HG03280 (cell line): ENCODE measurements at regions not wholly inside any gene's neighbourhood (a gene's known extent, or its start where the extent isn't known, plus 50 kb on each side); places are given as distances from the start of the nearest gene placed in this dataset.

Experiments
- ATAC-seq: cut with Tn5 transposase; IDR thresholded peaks from one replicate; pipeline ENCODE4 v1.9.1; 2021; ENCODE audit warnings: mild to moderate bottlenecking, moderate library complexity; ENCODE audit not compliant: unreplicated experiment

DNA sequence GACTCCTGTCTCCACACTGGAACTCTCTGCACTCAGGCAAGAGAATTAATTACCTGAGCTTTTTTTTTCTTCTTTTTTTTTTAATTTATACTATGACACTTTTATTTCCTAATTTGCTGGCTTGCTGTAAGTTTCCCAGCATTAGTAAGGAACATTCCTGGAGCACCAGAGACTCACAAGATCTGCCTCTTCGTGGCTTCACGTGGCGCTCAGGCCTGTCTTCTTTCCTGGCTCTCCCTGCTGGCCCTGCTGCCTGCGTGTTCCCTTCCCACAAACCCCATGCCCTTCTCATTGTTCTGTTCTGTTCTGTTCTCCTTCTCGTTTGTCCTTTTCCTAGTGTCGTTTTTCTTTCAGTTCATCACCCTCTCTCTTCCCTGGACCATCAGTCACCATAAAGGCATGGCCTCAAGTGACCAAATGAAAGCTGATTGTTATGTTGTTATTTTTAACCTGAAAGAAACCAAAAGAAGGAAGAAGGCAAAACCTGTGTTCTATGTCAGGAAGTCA, 591.6 kb upstream of the PFKP start:
- ATAC-seq, result no peak

DNA sequence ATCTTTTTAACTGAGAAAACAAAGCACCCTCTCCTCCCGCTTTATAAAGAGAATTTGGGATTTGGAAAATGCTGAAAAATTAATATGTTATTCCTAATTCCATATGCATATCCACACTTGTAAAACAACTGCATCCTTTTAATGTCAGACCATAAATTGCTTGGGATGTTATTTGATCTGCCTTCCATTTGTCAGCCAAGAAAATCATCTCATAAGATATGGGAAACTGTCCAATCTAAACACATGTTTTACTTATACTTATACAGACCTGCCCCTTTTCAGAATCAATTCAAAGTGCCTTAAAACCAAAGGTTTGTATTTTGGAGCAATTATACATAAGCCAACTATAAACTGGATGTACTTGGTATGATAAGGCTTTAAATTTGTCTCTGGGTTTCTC, 595.5 kb upstream of the PFKP start:
- no peak for ATAC-seq

DNA sequence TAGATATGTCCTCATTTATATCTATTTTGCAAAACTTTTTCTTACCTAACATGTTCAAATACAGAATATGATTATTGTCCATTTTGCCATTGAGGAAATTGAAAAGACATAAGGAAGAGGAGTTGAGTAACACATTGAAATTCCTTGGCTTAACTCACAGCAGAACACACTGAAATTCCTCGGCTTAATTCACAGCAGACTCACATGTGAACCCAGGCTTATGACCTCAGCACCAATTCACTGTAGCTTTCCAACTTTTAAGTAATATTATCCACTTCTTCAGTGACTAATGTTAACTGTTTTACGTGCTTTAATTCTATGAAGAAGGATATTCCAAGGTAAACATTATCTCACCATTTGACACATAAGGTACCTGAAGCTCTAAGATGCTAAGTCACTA, 597.5 kb upstream of the PFKP start:
- no peak for ATAC-seq

DNA sequence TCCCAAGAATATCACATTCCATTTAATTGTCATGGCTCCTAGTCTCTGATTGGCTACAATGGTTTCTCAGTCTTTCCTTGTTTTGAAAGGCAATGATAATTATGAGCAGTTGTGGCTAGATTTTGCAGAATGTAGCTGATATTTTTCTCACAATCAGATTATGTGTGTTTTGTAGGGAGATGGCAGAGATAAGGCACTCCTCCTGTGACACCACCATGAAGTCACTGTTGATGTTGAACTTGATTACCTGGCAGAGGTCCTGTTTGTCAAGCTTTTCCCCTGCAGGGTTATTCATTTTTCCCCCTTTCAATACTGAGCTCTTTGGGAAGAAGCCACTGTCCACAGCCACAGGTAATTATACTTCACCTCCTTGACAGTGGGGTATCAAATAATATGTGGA, 602.9 kb upstream of the PFKP start:
- no peak for ATAC-seq

DNA sequence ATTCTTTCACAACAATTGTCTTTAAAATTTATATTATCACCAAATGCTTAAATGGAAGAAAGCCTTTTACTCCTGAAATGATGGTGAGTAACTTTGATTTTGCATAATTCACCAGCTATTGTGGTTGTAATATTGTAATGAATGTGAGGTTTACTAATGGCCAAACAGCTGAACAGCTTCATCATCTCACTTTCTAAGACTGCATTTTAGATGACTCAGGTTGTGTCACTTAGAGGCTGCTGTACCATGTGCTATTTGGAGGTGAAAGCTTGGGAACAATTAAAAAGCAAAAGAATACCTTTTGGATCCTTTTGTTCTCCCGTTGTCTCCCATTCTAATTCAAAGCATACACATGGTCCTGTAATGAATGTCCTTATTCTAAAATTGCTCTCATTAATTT, 604.0 kb upstream of the PFKP start:
- no peak for ATAC-seq

DNA sequence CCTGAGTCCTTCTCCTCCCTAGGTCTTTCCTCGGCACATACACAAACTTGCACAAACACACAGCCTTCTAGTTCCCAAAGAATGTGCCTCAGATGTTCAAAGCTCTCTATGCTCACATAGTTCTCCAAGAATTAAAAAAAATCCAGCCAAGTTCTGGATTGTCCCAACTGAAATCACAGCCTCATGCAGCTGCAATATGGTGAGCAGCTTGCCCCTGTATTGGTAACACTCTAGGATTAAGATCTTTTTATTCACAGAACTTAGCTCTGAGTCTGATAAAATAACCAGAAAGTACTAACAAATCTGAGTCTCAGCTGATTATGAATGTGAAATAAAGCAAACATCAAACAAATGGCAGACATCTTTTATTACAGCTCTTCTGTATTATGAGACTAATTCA, 604.8 kb upstream of the PFKP start:
- ATAC-seq, result no peak

DNA sequence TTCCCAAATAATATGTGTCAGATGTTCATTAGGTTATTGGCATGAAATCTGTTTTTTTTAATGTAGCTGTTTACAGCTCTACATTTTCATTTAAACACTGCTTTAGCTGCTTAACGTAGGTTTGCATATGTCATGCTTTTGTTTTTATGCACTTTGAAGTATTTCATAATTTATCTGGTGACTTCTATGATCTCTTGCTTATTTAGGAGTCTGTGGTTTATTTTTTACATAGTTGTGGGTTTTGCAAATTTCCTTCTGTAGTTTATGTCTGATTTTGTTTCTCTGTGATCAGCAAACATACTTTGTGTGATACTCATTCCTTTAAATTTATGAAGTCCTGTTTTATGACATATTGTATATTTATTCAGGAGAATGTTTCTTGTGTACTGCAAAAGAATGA, 606.5 kb upstream of the PFKP start:
- no peak for ATAC-seq

DNA sequence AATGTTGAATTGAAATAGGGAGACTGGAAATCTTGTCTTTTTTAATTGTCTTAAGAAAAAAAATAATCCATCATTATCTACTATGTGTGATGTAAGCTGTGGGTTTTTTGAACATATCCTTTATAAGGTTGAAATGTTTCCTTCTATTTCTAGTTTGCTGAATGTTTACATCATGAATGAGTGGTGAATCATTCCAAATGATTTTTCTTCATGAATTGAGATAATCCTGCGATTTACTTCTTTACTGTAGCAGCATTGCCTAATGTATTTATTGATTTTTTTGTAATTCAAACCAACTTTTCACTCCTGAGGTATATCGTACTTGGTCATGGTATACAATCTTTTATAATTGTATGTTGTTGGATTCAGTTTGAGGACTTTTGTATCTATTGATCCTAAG, 607.6 kb upstream of the PFKP start:
- no peak for ATAC-seq

DNA sequence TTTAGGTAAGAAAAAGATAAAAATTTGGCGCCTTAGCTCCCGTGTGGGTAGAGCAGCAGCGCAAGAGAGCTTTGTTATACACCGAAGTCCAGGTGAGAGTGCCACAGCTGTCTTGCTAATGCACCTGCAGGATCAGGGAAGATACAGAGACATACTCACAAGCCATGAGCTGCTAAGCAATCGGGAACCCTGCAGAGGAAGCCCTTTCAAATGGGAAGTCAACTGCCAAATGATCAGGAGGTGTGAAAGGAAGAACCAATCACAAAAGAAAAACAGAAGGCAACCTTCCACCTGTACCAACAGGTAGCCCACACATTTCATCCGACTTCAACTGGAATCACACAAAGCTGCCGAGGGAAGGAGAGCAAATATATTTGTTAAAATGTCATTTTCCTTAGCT, 610.5 kb upstream of the PFKP start:
- ATAC-seq, result no peak

DNA sequence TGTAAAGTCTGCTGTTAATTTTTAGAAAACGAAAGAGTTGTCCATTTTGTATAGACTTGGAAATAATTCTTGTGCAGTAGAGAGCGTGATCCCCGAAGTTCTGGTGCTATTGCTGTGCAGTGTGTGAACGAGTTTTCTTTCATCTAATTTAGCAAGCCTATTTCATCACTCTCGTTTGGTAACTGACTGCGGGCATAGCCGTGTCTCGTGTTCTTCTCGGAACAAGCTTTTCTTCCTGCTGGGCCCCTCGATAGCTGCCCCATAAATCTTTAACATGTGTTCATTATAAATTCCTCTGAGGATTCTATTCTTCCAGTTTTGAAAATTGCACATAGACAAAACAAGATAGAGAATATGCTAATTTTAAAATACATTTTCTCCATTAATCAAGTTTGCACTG, 622.0 kb upstream of the PFKP start:
- ATAC-seq, result no peak

DNA sequence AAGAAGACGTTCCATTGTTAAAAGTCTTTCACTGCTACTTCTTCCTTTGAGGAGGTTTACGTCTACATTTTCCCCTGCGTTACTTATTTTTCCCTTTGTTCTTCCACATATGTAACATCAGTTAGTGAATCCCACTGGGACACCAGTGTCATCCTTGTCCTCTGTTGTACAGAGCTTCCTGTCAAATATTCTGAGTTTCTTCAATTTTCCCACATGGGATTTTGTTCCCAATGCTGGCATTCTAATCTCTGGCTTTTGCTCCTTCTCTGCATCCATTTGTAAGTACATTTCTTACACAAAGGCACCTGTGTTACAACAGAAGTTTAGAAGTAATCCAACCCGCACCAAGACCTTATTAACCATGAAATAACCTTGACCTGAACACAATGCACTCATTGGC, 627.4 kb upstream of the PFKP start:
- ATAC-seq, result no peak

DNA sequence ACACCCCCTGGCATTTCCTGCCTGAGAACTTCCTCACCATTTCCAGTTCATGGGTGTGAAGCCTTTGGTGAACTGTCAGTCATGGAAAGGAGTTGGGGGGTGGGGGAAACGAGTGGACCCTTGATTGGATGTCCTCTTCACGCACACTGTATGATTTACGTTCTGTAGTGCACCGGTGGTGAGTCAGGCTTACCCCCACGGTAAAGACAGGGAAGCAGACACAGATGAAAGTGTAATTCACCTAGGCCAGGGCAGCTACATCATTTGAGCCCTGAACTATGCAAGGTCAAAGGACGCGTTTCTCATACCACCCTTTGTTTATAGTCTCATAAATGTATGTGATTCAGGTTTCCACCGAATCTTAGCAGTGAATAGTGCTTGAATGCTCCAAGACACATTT, 628.3 kb upstream of the PFKP start:
- no peak for ATAC-seq

DNA sequence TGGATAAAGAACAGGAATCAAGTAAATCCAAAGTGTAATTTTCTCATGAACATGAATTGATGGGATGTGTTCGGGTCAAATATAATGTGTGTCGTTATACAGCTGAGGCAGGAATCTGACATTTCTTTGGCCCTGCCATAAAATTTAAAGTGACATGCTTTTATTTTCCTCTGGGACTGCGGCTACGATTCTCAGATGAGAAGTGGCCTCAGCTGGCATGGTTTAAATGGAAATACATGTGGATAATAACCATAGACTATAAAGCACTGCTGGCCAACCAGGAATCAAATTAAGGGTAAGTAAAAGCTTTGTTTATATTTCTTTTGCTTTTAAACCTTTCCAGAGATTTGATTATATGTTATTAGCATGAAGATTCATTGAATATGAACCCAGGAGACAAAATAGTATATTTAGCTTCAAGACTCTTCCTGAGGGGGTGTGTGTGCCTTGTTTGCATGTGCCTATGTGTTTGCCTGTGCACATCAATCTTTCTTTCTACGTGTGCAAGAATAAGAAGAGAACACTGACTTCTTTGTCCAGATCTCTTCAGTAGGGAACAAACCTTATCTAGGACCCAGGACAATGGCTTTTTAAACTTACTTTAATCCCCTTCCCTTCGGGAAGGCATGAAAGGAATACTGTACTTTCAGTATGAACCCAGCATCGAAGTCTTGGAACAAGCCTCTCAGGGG, 629.0 kb upstream of the PFKP start:
- ATAC-seq, result no peak

DNA sequence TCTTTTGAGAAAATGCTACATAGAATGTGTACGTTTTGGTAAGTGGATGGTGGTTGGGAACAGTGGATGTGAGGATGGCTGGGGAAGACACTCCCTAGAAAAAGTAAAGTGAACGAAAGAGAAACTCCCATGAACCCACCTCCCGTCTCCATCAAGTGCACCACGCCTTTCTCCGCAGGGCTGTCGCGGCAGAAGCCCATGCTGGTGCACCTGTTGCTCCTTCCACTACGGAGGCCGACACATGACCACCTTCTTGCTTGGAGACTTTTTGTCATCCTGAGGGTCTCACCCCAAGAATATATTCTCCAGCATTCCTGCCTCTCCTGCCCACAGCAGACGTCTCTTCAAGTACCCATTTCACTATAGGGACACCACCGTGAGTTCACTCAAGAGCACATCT, 630.4 kb upstream of the PFKP start:
- ATAC-seq, result no peak

DNA sequence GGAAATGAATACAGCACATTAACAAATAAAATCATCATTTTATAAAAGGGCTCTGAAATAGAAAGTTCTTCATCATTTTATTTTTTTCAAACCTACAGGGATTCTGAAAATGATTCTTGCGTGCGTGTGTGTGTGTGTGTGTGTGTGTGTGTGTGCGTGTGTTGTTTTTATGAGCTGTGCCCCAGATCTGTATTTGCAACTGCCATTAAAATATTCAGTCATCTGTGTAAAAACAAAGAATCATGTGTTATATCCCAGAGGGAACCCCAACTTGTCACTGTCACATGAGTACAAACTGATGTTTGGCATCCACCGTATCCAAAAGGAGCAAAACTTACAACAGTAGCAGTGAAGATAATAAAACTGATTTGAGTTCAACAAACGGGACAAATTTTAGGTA, 635.4 kb upstream of the PFKP start:
- ATAC-seq, result no peak

DNA sequence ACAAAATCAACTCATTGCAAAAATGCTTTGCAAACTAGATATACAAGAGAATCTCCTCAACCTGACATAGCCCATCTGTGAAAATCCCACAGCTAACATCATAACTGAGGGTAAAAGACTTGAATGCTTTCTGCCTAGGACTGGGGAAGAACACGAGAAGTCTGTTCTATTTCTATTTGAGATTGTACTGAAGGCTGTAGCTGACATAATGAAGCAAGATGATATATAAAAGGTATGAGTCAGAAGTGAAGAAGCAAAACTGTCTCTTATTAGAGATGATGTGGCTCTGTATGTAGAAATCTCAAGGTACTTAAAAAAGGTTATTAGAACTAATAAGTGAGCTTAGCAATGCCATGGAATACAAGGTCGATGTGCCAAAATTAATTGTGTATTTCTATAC, 639.9 kb upstream of the PFKP start:
- ATAC-seq, result no peak

DNA sequence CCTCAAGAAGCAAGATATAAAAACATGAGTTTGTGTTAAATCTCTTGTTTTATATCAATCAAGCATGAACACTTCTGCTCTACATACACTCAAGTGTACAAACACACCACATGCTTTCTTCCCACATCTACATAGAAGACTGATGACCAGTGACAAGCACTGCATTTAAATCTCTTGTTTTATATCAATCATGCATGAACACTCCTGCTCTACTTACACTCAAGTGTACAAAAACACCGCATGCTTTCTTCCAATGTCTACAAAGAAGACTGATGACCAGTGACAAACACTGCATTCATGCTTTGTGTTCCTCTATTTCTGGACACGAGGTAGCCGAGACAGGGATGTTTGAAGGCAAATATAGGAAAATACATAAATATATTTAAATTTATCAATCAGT, 642.0 kb upstream of the PFKP start:
- no peak for ATAC-seq

DNA sequence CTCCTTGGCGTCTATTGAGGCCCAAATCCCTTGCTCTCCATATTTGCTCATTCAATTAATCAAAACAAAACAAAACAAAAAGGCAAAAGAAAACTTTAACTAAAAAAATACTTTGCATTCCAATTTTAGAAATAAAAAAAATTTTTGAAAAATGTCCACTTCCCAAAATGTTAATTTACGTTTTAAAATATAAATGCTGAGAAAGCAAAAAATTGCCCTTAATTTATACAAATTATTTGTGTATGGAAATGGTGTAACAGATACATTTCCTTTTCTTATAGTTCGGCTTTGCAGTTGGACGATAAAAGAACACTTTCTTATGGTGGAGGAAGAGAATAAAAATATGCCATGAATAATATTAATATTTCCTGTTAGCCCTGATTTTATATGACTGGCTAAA, 652.8 kb upstream of the PFKP start:
- ATAC-seq, result no peak

DNA sequence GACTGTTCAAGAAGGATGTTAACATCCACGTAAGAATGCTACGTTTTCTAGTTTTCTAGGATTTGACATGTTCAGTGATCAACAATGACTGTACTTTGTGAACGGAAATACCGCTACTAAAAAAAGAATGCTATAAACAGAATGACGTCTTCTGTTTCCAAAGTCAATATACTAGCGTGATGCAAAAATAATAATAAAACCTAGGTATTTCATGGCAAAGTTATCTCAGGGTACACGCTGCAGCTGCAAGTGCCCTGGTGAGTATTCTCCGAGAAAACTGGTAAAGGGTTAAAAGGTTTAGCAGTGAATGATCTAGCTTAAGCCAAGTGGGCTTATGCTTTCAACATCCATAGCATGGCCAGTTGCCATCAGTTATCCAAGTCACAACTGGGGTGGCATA, 653.3 kb upstream of the PFKP start:
- ATAC-seq, result no peak

DNA sequence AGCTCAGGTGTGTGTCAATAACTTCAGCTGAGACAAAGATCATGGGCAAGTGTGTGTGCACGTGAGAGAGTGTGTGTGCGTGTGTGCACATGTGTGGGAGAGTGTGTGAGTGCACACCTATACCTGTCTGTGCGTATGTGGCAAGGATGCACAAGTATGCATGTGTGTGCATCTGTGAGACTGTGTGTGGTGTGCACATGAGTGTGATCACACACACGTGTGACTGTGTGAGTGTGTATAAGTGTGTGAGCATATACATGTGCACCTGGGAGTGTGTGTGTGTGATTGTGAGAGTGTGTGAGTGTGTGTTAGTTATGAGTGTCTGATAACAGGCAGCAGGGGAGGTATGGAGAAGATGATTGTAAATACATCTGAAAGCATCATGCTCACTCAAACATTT, 657.3 kb upstream of the PFKP start:
- no peak for ATAC-seq

DNA sequence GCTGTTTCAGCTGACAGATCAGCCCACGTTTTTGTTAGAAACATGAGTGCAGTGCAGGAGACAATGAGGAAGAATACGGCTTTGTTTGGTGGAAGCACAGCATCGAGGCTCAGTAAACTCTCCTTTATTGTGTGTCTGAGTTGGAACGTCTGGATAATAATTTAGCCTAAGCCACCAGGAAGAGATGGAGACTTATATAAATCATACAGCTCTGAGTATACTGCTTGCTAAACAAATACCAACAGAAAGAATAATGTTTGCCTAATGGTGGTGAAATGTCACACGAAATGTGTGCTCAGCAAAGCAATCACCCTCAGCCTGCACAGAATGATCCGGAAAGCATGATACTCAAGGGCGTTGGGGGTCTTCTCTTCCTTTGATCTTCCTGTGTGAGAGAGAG, 664.1 kb upstream of the ADARB2 start:
- no peak for ATAC-seq

DNA sequence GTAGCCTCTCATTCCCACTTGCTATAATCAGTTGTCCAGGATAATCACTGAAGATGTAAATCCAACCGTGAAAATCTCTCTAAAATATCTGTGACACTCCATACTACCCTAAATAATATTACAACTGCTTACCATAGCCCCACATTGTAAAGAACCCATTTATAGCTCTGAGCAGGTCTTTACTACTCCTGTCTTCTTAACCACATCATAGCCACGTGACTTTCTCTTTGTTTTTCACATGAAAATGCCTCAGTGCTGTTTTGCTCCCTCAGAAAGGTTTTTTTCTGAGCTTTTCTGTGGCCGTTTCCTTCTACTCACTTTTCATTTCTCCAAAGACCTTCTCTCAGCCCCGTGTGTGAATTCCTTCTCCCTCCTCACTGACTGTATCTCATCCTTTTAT, 662.2 kb upstream of the ADARB2 start:
- no peak for ATAC-seq

DNA sequence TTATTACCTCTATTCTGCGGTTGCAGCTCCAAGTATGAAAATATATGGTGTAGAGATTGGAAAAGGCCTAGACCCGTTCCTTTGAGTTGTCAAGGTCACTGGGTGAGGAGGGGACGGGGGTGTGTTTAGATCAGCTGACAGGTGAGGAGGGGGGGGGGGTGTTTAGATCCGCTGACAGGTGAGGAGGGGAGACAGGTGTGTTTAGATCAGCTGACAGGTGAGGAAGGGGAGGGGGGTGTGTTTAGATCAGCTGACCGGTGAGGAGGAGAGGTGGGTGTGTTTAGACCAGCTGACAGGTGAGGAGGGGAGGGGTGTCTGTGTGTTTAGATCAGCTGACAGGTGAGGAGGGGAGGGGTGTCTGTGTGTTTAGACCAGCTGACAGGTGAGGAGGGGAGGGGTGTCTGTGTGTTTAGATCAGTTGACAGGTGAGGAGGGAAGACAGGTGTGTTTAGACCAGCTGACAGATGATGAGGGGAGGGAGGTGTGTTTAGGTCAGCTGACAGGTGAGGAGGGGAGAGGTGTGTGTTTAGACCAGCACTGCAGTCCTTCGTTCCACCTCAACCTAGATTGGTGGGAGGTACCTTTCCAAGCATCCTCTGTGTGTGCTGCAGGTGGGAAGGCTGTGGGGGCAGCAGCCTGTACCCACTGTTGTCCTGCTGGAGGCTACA, 655.0 kb upstream of the ADARB2 start:
- ATAC-seq, result no peak
